ENCODE measurements at regions not wholly inside any gene's neighbourhood (a gene's known extent, or its start where the extent isn't known, plus 50 kb on each side); places are given as distances from the start of the nearest gene placed in this dataset.
A peak's percentile ranks its signal among the peaks of the same experiment; 100 is the strongest.

- Mint-ChIP-seq H3K36me3 (ENCODE audit: low read depth) (no peaks in the 10 kb centered on the region), H3K9me3 (ENCODE audit: low read depth) (no peaks in the 10 kb centered on the region)
- TF ChIP-seq CTCF (IDR thresholded peaks at IDR 0.05): no peak
Observed at GRCh38 chr7:114302858-114303257, 111.8 kb upstream of the FOXP2 start.

DNA sequence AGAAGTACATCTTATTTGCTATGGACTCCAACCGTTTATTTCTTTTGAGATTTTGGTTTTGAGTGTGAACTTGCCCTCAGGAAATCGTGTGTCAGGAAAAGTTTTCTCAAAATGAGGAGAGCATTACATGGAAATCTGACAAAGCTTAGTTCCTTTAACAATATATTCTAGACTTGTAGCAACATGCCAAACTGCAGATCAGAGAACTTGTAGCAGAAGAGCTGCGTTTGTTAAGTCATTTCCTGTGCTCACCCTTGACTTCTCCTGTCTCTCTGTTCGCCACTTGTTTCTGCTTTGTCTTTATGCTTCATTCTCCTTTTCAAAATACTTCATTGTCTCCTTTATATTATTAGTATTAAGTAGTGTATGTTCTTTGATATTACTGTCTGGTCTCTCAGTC is 116.6 kb upstream of the FOXP2 start:
- TF ChIP-seq CTCF (IDR thresholded peaks at IDR 0.05): no peak
- no peak for DNase-seq (ENCODE audit: low spot score)
- H3K27ac Mint-ChIP-seq (ENCODE audit: unreplicated experiment): no peak overlapping the region
- no peaks in the 10 kb centered on the region for H3K4me1 Mint-ChIP-seq (ENCODE audit: low read depth)
- H3K36me3 Mint-ChIP-seq (ENCODE audit: low read depth): peaks cover 2% of the 10 kb centered on the region
- no peaks in the 10 kb centered on the region for H3K9me3 Mint-ChIP-seq (ENCODE audit: low read depth)
- no peaks in the 10 kb centered on the region for H3K27me3 Mint-ChIP-seq (ENCODE audit: low read depth)
- H3K4me3 Mint-ChIP-seq (ENCODE audit: unreplicated experiment): no peak overlapping the region

More at GRCh38 chr7:114302858-114303257, 111.8 kb upstream of the FOXP2 start:
- H3K27me3 Mint-ChIP-seq (ENCODE audit: low read depth): no peaks in the 10 kb centered on the region
- H3K27ac Mint-ChIP-seq (ENCODE audit: unreplicated experiment): no peak overlapping the region
- peaks cover 2% of the 10 kb centered on the region for H3K4me1 Mint-ChIP-seq (ENCODE audit: low read depth)
- H3K4me3 Mint-ChIP-seq (ENCODE audit: unreplicated experiment): no peak overlapping the region
- DNase-seq (ENCODE audit: low spot score): no peak

- Mint-ChIP-seq H3K4me1 (ENCODE audit: low read depth) (no peaks in the 10 kb centered on the region), H3K9me3 (ENCODE audit: low read depth) (no peaks in the 10 kb centered on the region), H3K4me3 (ENCODE audit: unreplicated experiment) (no peak overlapping the region), H3K27me3 (ENCODE audit: low read depth) (no peaks in the 10 kb centered on the region), H3K36me3 (ENCODE audit: low read depth) (peaks cover 2% of the 10 kb centered on the region), H3K27ac (ENCODE audit: unreplicated experiment) (no peak overlapping the region)
- DNase-seq (ENCODE audit: low spot score): peak; percentile 75
- TF ChIP-seq CTCF (IDR thresholded peaks at IDR 0.05): no peak
Observed at GRCh38 chr7:114297121-114297520, 117.5 kb upstream of the FOXP2 start.

DNA sequence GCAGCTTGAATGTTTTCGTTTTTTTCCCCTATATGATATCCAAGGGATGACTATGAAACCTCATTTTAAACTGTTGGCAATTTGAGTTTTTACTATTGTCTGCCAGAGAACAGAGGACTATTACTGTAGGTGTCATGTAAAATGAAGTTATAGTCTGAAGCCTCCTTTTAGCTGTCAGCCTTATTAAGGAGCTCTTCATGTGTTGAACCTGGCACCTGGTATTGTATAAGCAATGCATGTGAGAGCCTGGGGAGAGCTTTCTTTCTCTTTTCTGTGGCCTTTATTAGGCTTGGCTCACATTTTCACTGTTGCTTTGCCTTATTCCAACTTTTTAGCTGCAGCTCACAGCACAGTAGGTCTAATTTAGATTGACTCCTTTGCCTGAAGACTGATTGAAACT is 119.1 kb upstream of the FOXP2 start:
- Mint-ChIP-seq H3K4me1 (ENCODE audit: low read depth) (no peaks in the 10 kb centered on the region), H3K27me3 (ENCODE audit: low read depth) (no peaks in the 10 kb centered on the region), H3K4me3 (ENCODE audit: unreplicated experiment) (no peak overlapping the region), H3K27ac (ENCODE audit: unreplicated experiment) (no peak overlapping the region), H3K9me3 (ENCODE audit: low read depth) (no peaks in the 10 kb centered on the region), H3K36me3 (ENCODE audit: low read depth) (peaks cover 2% of the 10 kb centered on the region)
- DNase-seq (ENCODE audit: low spot score): no peak
- no peak for TF ChIP-seq CTCF (IDR thresholded peaks at IDR 0.05)

- H3K27ac Mint-ChIP-seq (ENCODE audit: unreplicated experiment): no peak overlapping the region
- no peak overlapping the region for H3K4me3 Mint-ChIP-seq (ENCODE audit: unreplicated experiment)
Observed at GRCh38 chr7:114294036-114294435, 120.6 kb upstream of the FOXP2 start.

More at GRCh38 chr7:114294036-114294435, 120.6 kb upstream of the FOXP2 start:
- no peak for DNase-seq (ENCODE audit: low spot score)
- H3K9me3 Mint-ChIP-seq (ENCODE audit: low read depth): no peaks in the 10 kb centered on the region
- H3K36me3 Mint-ChIP-seq (ENCODE audit: low read depth): peaks cover 2% of the 10 kb centered on the region
- peaks cover 2% of the 10 kb centered on the region for H3K4me1 Mint-ChIP-seq (ENCODE audit: low read depth)
- no peak for TF ChIP-seq CTCF (IDR thresholded peaks at IDR 0.05)
- no peaks in the 10 kb centered on the region for H3K27me3 Mint-ChIP-seq (ENCODE audit: low read depth)

Measured in chondrocyte (in vitro differentiated cells).